ENCODE measurements at regions not wholly inside any gene's neighbourhood (a gene's known extent, or its start where the extent isn't known, plus 50 kb on each side); places are given as distances from the start of the nearest gene placed in this dataset.
"Not testable (repeated sequence)": the region's sequence is repeated elsewhere in the genome, so short reads cannot be mapped to it uniquely, and the experiment has no call there.

DNA sequence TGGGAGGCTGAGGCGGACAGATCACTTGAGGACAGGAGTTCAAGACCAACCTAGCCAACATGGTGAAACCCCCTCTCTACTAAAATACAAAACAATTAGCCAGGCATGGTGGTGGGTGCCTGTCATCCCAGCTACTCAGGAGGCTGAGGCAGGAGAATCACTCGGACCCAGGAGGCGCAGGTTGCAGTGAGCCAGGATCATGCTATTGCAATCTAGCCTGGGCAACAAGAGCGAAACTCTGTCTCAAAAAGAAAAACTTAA, 310.3 kb upstream of the GADL1 start:
- not testable (repeated sequence) for FAIRE-seq; DNase-seq (ENCODE audit: insufficient read length, low spot score)

DNA sequence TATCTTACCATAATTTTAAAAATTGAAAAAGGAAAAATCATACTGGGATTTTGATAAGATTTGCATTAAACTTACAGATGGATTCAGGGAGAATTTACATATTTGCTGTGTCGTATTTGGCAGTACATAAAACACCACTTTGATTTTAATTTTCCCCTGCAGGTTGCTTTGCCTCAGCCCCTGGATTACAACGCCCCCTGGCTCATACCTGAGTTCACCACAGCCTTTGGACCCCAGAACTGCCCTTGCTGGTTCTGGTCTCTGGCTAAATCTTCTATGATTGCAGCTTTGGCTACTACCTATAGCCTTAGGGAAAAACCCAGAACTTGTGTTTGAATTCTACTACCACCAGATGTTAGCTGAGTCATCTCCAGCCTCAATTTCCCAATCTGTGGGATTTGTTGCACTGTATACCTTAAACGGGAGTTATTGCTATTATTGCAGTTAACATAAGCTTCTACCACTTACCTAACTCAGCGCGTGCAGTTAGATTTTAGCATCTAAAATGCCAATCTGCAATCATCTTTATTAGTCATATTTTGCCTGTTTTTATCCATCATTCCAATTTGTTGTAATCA, 315.7 kb upstream of the GADL1 start:
- FAIRE-seq (no peak), DNase-seq (ENCODE audit: insufficient read length, low spot score) (no peak)

GRCh38 chr3:31213869-31214486, 318.7 kb upstream of the STT3B start:
- FAIRE-seq (no peak), DNase-seq (ENCODE audit: insufficient read length, low spot score) (no peak)

GRCh38 chr3:31218082-31218481, 314.6 kb upstream of the STT3B start:
- no peak for DNase-seq (ENCODE audit: insufficient read length, low spot score)
- no peak for FAIRE-seq

DNA sequence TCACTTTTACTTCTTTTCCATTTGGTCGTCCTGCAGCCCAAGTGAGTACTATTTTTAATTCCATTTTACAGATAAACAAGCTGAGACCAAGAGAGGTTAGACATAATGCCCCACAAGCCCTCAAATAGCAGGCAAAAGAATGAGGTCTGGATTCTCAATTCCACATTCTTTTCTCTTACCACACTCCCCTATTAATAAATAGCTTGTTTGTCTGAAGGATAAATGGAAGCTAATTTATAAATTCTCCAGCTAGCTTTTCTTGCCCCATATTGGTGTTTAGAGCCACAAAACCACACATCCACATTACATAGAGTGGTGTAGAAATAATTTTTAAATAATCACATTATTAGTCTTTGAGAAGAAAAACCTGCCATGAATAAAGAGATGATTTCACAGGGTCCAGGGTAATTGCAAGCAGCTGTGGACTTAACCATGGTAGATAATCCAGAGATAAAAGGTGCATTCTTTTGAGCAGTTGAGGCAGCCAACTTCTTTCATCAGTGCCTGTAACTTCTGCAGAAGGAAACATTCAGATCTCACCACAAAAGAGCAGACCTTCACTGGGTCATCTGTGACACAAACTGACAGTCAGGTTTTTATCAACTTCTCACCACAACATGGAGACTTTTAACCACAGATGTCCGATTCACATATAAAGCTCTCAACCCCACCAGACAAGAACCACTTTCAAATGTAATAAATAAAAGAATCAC, 313.4 kb upstream of the STT3B start:
- FAIRE-seq, result no peak
- no peak for DNase-seq (ENCODE audit: insufficient read length, low spot score)

GRCh38 chr3:31220431-31220830, 312.3 kb upstream of the STT3B start:
- FAIRE-seq (no peak), DNase-seq (ENCODE audit: insufficient read length, low spot score) (no peak)

GRCh38 chr3:31223278-31223677, 309.4 kb upstream of the STT3B start:
- DNase-seq (ENCODE audit: insufficient read length, low spot score) (no peak), FAIRE-seq (no peak)

GRCh38 chr3:31224936-31225335, 307.8 kb upstream of the STT3B start:
- FAIRE-seq (no peak), DNase-seq (ENCODE audit: insufficient read length, low spot score) (no peak)

DNA sequence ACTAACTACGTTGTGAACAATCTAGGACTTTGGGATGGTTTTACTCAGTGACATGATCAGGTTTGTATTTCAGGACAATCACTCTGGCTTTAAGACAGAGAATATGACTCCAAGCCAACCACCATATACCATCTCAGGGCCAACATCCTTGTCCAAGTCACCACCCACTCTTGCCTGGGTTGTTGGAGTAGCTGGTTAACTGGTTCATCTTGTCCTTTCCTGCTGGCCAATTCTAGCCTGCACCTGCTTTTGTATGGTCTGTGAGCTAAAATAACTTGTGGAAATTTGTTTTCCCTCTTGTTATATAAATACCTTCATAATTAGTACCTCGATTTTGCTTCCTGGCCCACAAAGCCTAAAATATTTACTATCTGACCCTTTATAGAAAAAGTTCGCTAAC, 306.8 kb upstream of the STT3B start:
- DNase-seq (ENCODE audit: insufficient read length, low spot score) (no peak), FAIRE-seq (no peak)

DNA sequence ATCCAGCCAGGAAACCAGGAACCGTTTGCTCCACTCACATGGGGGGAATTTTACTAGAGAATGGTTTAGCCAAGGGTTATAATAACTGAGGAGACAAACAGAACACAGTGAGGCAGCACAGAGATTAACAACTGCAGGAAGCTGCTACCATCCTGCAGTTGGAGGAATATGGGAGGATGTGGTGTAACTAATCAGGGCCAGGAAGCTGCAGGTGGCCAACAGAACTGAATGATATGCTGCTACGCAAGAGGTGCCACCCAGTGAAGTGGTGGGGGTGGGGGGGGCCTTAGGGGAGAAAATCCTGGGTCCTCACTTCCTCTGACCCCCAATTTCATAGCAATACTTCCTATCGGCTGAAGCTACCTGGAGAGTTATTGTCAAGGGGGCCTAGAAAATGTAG, 306.4 kb upstream of the STT3B start:
- DNase-seq (ENCODE audit: insufficient read length, low spot score), result no peak
- FAIRE-seq, result no peak

- DNase-seq (ENCODE audit: insufficient read length, low spot score), result no peak
- no peak for FAIRE-seq
These were observed 305.6 kb upstream of the STT3B start for GRCh38 chr3:31227131-31227562.

DNA sequence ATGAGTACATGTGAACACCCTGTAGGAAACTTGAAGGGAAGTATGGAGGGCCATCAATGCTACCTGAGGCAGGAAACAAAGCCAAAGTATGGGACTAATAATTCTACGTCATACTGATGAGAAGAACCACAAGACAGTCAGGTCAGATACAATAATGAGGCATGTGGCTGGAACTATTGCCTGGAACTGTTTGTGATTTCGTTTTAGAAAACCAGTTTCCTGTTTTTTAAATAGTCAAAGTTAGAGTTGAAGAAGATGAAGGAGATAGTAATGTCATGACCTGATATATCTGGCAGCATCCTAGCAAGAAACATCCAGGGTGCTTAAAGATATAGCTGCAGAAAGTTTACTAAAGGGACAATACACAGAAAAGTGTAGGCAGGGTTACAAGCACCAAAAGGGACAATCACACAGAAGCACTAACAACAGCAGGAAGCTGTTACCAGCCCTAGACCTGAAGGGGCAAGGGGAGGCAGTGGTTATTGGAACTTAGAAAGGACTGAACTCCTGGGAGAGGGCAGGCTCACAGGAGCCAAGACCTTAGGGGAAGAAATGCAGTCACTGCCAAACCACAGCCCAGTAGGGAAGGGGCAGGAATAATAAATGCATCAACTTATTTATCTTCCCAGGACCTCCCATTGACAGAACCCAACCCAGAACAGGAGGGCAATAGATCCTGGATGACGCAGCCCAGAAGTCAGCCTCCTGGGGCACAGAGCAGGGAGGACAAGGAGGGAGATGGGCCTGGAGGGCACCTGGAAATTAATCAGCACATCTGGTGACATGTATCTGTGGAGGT, 302.1 kb upstream of the STT3B start:
- no peak for DNase-seq (ENCODE audit: insufficient read length, low spot score)
- FAIRE-seq, result no peak

GRCh38 chr3:31232055-31233025, 300.4 kb upstream of the STT3B start:
- no peak for DNase-seq (ENCODE audit: insufficient read length, low spot score)

GRCh38 chr3:31234145-31234544, 298.6 kb upstream of the STT3B start:
- DNase-seq (ENCODE audit: insufficient read length, low spot score) (no peak), FAIRE-seq (no peak)

More at GRCh38 chr3:31232055-31233025, 300.4 kb upstream of the STT3B start:
- no peak for FAIRE-seq

GRCh38 chr3:31235062-31235700, 297.5 kb upstream of the STT3B start:
- FAIRE-seq (no peak), DNase-seq (ENCODE audit: insufficient read length, low spot score) (no peak)

- FAIRE-seq (no peak), DNase-seq (ENCODE audit: insufficient read length, low spot score) (no peak)
These were observed 294.8 kb upstream of the STT3B start for GRCh38 chr3:31237887-31238286.

GRCh38 chr3:31240013-31240412, 292.7 kb upstream of the STT3B start:
- FAIRE-seq, result no peak
- DNase-seq (ENCODE audit: insufficient read length, low spot score), result no peak

DNA sequence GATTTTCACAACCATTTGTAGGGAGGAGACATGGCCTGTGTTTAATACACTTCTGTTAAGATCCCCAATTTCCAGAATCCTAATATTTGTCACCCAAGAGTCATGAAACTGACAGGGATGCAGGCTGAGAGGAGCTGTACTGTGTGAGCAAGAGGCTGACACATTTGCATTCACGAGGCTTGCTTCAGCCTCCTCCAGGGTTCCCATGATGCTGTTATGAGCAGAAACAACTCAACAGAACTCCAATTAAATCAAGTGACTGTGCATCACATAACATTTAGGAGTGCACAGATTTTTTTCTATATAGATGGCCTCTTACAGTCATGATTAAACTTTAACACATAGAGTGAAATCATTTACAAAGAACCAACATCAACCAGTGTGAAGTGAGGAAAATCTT, 292.3 kb upstream of the STT3B start:
- FAIRE-seq (no peak), DNase-seq (ENCODE audit: insufficient read length, low spot score) (no peak)

DNA sequence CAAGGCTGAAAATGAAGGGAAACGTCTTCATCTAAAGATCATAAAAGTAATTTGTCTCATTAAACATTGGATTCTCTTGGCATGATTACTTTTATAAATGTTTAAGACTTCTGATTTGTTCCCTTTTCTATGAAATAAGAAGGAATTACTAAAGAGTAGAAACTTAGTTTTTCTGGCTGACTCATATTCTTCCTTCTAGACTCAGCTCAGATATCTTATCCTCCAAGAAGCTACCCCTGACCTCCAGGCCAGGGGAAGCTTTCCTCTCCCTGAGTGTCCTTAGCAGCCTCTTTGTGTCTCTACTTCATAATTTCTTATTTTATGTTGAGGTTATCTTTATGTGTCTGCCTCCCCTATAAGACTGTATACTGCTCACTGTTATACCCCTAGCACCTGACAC, 291.9 kb upstream of the STT3B start:
- no peak for FAIRE-seq

GRCh38 chr3:31241533-31241932, 291.2 kb upstream of the STT3B start:
- DNase-seq (ENCODE audit: insufficient read length, low spot score), result no peak
- FAIRE-seq, result no peak

More for the DNA sequence above, 291.9 kb upstream of the STT3B start:
- no peak for DNase-seq (ENCODE audit: insufficient read length, low spot score)

Data from HTR-8/SVneo (cell line).